Gastroesophageal sphincter (tissue), 4 donors: ENCODE measurements at regions not wholly inside any gene's neighbourhood (a gene's known extent, or its start where the extent isn't known, plus 50 kb on each side); places are given as distances from the start of the nearest gene placed in this dataset.

Experiments used
- ATAC-seq: fragments of 150-250 bp; one replicate; pipeline ENCODE4 v1.9.1; 2016; ENCODE audit warnings: mild to moderate bottlenecking, moderate library complexity
- H3K27ac ChIP-seq, 4 donors: fragments of 200-600 bp; sonication (generic) in 3 of 4; 1 replicate in 3 of 4; 2 replicates in 1 of 4; pipeline ENCODE4 v1.5.1; 2016 to 2019
- H3K27me3 ChIP-seq: fragments of 200-600 bp; sonication (generic); one replicate; pipeline ENCODE4 v1.5.1; 2019
- H3K36me3 ChIP-seq, 2 donors: fragments of 200-600 bp; sonication (generic); one replicate each; pipeline ENCODE4 v1.5.1; 2019; ENCODE audit warnings: control low read depth in 1 of 2
- H3K4me1 ChIP-seq, 3 donors: fragments of 200-600 bp; sonication (generic); 1 replicate in 2 of 3; 2 replicates in 1 of 3; pipeline ENCODE4 v1.5.1; 2016 to 2019; ENCODE audit warnings: control low read depth in 2 of 3
- H3K4me3 ChIP-seq, 2 donors: fragments of 200-600 bp; sonication (generic); one replicate each; pipeline ENCODE4 v1.5.1; 2019; ENCODE audit warnings: mild to moderate bottlenecking in 1 of 2, moderate library complexity in 1 of 2
- H3K9me3 ChIP-seq, 3 donors: fragments of 200-600 bp; sonication (generic); one replicate each; pipeline ENCODE4 v1.5.1; 2017 to 2019; ENCODE audit warnings: control low read depth in 2 of 3
- EP300 ChIP-seq: sonication (generic); formaldehyde crosslinking; IDR thresholded peaks from one replicate; pipeline ENCODE4 v1.6.1; 2017; ENCODE audit warnings: antibody characterized with exemption, mild to moderate bottlenecking
- POLR2A ChIP-seq, 2 donors: fragments of 450-650 bp; IDR thresholded peaks; one replicate each; pipeline ENCODE4 v1.6.1; 2017; ENCODE audit warnings: antibody characterized with exemption in 2 of 2, mild to moderate bottlenecking in 2 of 2, moderate library complexity in 1 of 2
- POLR2AphosphoS5 ChIP-seq: sonication (generic); formaldehyde crosslinking; IDR thresholded peaks from one replicate; pipeline ENCODE4 v1.6.1; 2017; ENCODE audit warnings: antibody characterized with exemption
- WGBS, 2 donors: methylation state at CpG; one replicate each; pipeline ENCODE4 v1.1.5; 2018; ENCODE audit warnings: low coverage in 1 of 2; 5-methylcytosine and 5-hydroxymethylcytosine counted together
- TF ChIP-seq, protein P1 (sequence below), 4 experiments: fragments of 200-600 bp in 2 of 4; fragments of 450-650 bp in 2 of 4; sonication (generic) in 1 of 4; IDR thresholded peaks; one replicate each; pipeline ENCODE4 v1.5.1; 2017 to 2019; ENCODE audit warnings: antibody characterized with exemption in 4 of 4, mild to moderate bottlenecking in 2 of 4, moderate library complexity in 2 of 4

- Histone ChIP-seq H3K36me3 (no peaks in the 10 kb centered on the region), H3K4me3 (no peak overlapping the region), H3K9me3 (no peaks in the 10 kb centered on the region), H3K27me3 (no peaks in the 10 kb centered on the region), H3K4me1 (no peaks in the 10 kb centered on the region), H3K27ac (no peak overlapping the region)
- TF ChIP-seq EP300 (no peak), POLR2AphosphoS5 (no peak), POLR2A (IDR thresholded peaks at IDR 0.05) (no peak)
- TF ChIP-seq, protein P1, sequence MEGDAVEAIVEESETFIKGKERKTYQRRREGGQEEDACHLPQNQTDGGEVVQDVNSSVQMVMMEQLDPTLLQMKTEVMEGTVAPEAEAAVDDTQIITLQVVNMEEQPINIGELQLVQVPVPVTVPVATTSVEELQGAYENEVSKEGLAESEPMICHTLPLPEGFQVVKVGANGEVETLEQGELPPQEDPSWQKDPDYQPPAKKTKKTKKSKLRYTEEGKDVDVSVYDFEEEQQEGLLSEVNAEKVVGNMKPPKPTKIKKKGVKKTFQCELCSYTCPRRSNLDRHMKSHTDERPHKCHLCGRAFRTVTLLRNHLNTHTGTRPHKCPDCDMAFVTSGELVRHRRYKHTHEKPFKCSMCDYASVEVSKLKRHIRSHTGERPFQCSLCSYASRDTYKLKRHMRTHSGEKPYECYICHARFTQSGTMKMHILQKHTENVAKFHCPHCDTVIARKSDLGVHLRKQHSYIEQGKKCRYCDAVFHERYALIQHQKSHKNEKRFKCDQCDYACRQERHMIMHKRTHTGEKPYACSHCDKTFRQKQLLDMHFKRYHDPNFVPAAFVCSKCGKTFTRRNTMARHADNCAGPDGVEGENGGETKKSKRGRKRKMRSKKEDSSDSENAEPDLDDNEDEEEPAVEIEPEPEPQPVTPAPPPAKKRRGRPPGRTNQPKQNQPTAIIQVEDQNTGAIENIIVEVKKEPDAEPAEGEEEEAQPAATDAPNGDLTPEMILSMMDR (IDR thresholded peaks at IDR 0.05): no peak
- no peak for ATAC-seq
- WGBS, 2 donors: 33 to 70% methylated on average over 1 to 4 of the region's 4 CpGs
Observed at GRCh38 chr6:91626911-91627310, 1040.0 kb upstream of the MAP3K7 start.

- no peaks in the 10 kb centered on the region for H3K36me3 ChIP-seq
- H3K9me3 ChIP-seq: no peaks in the 10 kb centered on the region
- no peak for TF ChIP-seq POLR2AphosphoS5
- TF ChIP-seq, protein P1 (IDR thresholded peaks at IDR 0.05): no peak
- no peak for TF ChIP-seq EP300
- no peak for TF ChIP-seq POLR2A (IDR thresholded peaks at IDR 0.05)
- no peak overlapping the region for H3K4me3 ChIP-seq
- no peak for ATAC-seq
- no peak overlapping the region for H3K27ac ChIP-seq
- H3K27me3 ChIP-seq: no peaks in the 10 kb centered on the region
- no peaks in the 10 kb centered on the region for H3K4me1 ChIP-seq
Observed at GRCh38 chr6:91613481-91613880, 1026.6 kb upstream of the MAP3K7 start.

DNA sequence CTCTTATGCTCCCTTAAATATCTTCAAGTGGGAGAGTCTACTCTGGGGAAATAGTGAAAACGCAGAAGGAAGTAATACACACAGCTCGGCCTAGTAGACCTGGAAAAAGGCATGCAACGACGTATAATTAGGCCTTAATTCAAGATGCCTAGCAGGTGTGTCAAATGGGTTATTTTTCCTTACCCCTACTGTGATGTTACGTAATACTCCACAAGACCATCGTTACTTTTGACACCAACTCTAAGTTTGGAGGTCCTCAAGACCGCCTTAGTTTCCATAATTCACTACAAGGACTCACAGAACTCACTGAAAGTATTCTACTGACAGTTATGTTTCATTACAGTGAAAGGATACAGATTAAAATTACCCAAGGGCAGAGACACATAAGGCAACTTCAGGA lies 1024.3 kb upstream of the MAP3K7 start:
- ATAC-seq: no peak
- no peak overlapping the region for H3K4me3 ChIP-seq
- no peaks in the 10 kb centered on the region for H3K27me3 ChIP-seq
- 90 to 98% methylated on average over 7 of the region's 7 CpGs for WGBS, 2 donors
- no peak overlapping the region for H3K27ac ChIP-seq
- H3K36me3 ChIP-seq: no peaks in the 10 kb centered on the region
- H3K9me3 ChIP-seq: no peaks in the 10 kb centered on the region
- TF ChIP-seq EP300 (no peak), POLR2A (IDR thresholded peaks at IDR 0.05) (no peak), POLR2AphosphoS5 (no peak)
- TF ChIP-seq, protein P1 (IDR thresholded peaks at IDR 0.05): no peak
- no peaks in the 10 kb centered on the region for H3K4me1 ChIP-seq

DNA sequence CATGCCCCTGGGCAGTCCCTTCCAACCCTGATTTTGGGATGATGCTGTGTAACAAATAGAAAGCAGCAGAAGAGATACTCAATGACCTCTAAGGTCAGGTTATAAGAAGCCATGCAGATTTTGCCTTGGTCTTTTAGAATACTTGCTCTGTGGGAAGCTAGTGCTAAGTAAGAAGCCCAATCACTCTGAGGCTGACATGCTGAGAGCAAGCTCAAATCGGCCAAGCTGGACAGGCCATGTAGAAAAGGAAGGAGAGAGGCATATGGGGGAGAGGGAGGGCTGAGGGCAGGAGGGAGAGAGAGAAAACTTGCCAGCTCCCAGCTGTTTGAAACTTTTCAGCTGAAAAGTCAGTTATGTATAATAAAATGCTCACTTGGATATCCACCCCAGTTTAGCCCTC lies 1021.6 kb upstream of the MAP3K7 start:
- ATAC-seq: no peak
- Histone ChIP-seq H3K9me3 (no peaks in the 10 kb centered on the region), H3K27me3 (no peaks in the 10 kb centered on the region), H3K4me3 (no peak overlapping the region), H3K27ac (no peak overlapping the region), H3K36me3 (no peaks in the 10 kb centered on the region), H3K4me1 (no peaks in the 10 kb centered on the region)
- no peak for TF ChIP-seq POLR2A (IDR thresholded peaks at IDR 0.05)
- TF ChIP-seq, protein P1 (IDR thresholded peaks at IDR 0.05): no peak
- no peak for TF ChIP-seq POLR2AphosphoS5
- TF ChIP-seq EP300: no peak
- 13 to 50% methylated on average over 1 of the region's 1 CpG for WGBS, 2 donors

DNA sequence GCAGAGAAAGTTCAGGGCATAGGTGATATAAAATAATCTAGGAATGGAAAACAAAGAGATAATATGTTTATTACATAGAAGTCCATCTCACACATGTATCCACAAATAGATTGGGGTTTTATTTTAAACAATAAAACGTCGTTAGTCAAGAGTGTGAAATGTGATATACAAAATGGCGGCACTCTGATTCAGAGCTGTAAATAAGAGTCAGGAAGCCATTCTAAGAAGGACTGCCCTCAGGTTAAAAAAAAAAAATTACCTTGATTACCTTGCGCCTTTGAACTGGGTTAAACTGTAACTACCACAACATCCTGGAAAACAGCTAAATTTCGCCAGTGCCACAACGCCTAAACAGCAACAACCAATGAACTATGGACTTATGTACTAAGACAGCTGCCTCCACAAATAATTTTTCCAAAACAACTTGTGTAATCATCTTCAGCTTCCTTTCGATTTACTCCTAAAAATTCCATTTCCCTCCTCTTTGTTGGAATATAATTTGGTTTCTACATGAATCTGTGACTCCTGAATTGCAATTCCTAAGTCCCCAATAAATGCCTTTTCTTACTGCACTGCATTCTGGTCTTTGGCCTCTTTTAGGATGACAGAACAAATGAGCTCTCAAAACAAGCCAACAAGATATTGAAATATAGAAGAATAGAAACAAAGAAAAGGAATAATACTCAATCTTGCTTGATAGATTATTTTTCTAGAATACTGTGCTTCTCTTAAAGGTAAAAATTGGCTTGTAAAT lies 1019.5 kb upstream of the MAP3K7 start:
- no peak overlapping the region for H3K27ac ChIP-seq
- no peaks in the 10 kb centered on the region for H3K36me3 ChIP-seq
- TF ChIP-seq POLR2A (IDR thresholded peaks at IDR 0.05): no peak
- TF ChIP-seq, protein P1 (IDR thresholded peaks at IDR 0.05): no peak
- TF ChIP-seq POLR2AphosphoS5: no peak
- TF ChIP-seq EP300: no peak
- no peak overlapping the region for H3K4me3 ChIP-seq
- ATAC-seq: no peak
- WGBS, 2 donors: 84 to 87% methylated on average over 6 to 7 of the region's 7 CpGs
- H3K4me1 ChIP-seq: no peaks in the 10 kb centered on the region
- no peaks in the 10 kb centered on the region for H3K27me3 ChIP-seq
- no peaks in the 10 kb centered on the region for H3K9me3 ChIP-seq
